ENCODE measurements at regions not wholly inside any gene's neighbourhood (a gene's known extent, or its start where the extent isn't known, plus 50 kb on each side); places are given as distances from the start of the nearest gene placed in this dataset.

DNA sequence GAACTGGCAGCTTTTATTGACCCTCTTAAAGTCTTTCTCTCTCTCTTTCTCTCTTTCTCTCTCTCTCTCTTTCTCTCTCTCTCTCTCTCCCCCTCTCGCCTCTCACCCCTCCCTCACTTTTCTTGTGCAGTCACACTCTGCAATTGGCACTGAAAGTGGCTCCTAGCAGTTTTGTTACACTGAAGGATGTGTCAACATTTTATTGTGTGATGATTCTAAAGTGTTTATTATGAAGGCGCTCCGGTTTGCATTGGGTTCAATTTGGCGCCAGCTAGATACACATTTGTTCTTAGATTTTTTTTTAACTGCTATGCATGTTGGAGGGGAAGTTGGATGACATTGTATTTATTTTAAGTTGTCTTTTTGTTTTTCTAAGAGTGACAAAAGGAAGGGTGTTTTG lies 64.0 kb upstream of the CHRM3 start:
- in situ Hi-C loops (cut with HindIII; ENCODE audit: low pct_unique_long_range_greater_than_20kb, low sequenced_read_pairs) = no loop called here
- DNase-seq (ENCODE audit: low read depth, low spot score) = no peak

DNA sequence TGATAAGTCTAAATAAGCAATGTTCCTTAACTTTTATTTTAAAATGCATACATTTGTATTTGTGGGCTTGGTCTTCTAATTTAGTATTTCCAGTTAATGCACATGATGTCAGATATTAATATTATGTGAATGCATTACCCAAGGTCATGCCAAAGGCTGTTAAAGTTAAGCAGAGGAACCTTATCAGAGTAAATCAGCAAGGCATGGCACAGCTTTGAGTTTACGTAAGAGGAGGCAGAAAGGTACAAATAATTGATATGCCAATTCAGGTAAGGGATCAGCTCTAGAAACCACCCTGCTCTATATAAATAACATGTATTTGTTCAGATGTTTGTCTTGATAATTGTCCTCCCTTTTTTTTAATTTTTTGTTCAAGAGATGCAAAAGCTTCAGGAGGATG lies 64.5 kb upstream of the CHRM3 start:
- in situ Hi-C loops (cut with HindIII; ENCODE audit: low pct_unique_long_range_greater_than_20kb, low sequenced_read_pairs) = no loop called here
- no peak for DNase-seq (ENCODE audit: low read depth, low spot score)

GRCh38 chr1:239317948-239318347 lies 68.4 kb upstream of the CHRM3 start:
- no peak for DNase-seq (ENCODE audit: low read depth, low spot score)
- in situ Hi-C loops (cut with HindIII; ENCODE audit: low pct_unique_long_range_greater_than_20kb, low sequenced_read_pairs) = no loop called here

DNA sequence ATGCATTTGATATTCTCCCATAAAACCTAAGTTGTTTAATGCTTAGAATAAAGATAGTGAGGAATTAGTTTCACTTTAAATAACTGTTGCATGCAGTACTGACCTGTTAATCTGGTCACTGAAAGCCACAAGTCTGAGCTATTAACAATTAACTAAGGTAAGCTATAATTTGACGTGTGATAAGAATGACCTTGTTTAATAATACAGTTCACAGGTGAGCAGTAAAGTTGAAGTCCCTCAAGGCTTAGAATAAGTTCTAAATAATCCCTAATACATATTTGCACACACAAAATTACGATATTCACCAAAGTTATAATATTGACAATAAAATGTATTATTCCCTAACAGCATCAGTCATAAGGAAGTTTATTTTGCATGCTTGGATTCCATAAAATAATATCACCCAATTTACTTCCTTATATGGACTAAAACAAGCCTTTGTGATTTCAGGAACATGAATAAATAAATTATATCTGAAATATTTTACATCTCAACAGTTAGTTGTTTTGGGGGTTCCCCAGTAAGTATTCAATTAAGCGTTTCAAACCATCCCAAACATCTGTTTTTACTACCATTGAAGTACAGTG lies 70.6 kb upstream of the CHRM3 start:
- in situ Hi-C loops (cut with HindIII; ENCODE audit: low pct_unique_long_range_greater_than_20kb, low sequenced_read_pairs) = no loop called here

DNA sequence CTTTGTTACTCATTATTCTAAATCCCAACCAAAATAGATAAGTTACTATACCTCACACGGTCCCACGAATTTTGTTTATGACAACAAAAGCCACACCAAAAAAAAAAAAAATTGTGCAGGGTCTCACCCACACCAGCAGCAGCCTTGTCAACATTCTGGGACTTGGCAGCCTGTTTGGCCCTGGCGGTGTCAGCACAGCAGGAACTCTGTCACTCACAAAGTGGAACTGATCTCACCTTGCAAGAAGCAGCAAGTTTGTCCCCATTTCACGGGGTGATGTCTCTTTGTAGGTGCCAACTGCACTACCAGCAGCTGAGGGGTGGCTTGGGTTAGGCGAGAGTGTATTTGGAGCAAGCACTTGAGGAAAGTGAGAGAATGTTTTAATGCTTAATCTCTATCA lies 75.0 kb upstream of the CHRM3 start:
- in situ Hi-C loops (cut with HindIII; ENCODE audit: low pct_unique_long_range_greater_than_20kb, low sequenced_read_pairs) = no loop called here
- DNase-seq (ENCODE audit: low read depth, low spot score) = no peak

More for the DNA sequence above, 70.6 kb upstream of the CHRM3 start:
- no peak for DNase-seq (ENCODE audit: low read depth, low spot score)

GRCh38 chr1:239308701-239309333 lies 77.6 kb upstream of the CHRM3 start:
- in situ Hi-C loops (cut with HindIII; ENCODE audit: low pct_unique_long_range_greater_than_20kb, low sequenced_read_pairs) = no loop called here
- DNase-seq (ENCODE audit: low read depth, low spot score) = peak; percentile 68

DNA sequence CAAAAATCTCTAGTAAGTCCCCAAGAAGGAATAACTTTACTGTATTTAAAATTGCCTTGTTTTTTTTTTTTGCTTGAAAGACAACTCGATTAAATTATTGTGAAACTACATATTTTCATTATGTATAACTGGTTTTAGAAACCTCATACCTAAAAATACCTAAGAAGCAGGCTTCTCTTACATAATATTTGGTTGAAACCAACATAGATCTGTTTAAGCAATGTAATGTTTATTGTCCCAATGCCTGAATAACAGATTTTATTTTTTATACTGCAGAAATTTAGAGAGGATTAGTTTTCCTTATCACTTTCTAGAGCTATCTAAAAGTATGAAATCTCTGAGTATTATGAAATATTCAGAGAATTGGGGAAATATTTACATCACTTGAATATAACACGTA lies 78.5 kb upstream of the CHRM3 start:
- in situ Hi-C loops (cut with HindIII; ENCODE audit: low pct_unique_long_range_greater_than_20kb, low sequenced_read_pairs) = no loop called here
- no peak for DNase-seq (ENCODE audit: low read depth, low spot score)

DNA sequence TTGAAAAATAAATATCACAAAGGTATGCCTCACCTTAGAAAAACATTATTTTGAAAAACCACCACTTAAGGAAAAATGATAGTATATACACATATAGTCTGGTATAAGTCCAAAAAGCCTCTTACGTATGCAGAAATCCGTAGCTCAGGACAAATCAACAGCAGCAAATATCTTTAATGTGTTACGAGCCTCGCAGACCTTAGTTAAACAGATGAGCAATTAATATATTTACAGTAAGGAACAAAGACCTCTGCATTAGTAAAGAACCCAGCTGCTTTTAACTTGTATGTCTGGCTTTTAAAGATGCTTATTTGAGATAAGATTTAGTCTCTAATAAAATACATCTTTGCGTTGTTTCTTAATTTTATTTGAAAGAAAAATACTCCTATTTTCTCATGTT lies 79.9 kb upstream of the CHRM3 start:
- no peak for DNase-seq (ENCODE audit: low read depth, low spot score)
- in situ Hi-C loops (cut with HindIII; ENCODE audit: low pct_unique_long_range_greater_than_20kb, low sequenced_read_pairs) = no loop called here

DNA sequence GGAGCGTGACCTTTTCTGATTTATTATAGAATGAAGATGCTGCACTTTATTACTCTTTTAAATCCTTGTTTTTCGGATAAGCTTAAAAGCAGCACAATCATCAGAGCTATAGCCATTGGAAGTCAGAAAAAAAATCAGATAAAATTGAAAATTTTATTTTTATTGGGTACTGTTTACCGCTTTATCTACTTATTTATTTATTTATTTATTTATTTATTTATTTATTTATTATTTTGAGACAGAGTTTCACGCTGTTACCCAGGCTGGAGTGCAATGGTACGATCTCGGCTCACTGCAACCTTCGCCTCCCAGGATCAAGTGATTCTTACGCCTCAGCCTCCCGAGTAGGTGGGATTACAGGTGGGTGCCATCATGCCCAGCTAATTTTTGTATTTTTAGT lies 83.1 kb upstream of the CHRM3 start:
- in situ Hi-C loops (cut with HindIII; ENCODE audit: low pct_unique_long_range_greater_than_20kb, low sequenced_read_pairs) = no loop called here
- DNase-seq (ENCODE audit: low read depth, low spot score) = no peak

DNA sequence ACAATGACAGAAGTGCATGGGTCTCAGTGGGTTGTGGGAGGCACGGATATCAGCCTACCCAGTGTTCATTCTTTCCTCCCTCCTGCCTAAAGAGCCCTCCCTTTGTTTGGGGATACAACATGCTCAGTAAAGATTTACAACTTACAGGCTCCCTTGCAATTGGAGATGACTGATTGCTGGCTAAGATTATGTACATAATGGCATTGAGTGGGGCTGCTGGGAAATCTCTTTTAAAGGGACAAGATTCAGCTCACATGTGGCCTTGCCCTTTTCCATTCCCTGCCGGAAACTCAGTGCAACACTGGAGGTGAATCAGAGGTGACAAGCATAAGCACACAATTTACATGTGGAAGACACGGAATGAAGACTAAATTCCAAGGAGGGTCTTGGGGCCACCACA lies 83.7 kb upstream of the CHRM3 start:
- no peak for DNase-seq (ENCODE audit: low read depth, low spot score)
- in situ Hi-C loops (cut with HindIII; ENCODE audit: low pct_unique_long_range_greater_than_20kb, low sequenced_read_pairs) = no loop called here

DNA sequence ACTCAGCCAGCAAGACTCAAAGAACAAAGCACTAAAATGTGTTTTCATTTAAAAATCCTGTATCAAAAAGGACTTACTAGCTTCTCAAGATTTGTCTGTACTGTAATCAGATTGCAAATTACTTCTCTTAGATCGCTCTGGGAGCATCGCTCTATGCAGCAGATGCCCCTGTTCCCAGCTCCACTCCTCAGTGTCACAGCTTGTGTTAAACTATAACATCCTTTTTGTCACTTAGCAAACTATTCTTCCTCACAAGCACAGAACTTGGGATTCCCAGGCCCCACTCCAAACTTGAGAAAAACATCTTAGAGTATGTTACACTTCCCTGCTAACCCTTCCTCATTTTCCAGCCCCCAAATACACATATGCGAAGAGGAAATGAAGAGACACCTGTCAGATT lies 85.1 kb upstream of the CHRM3 start:
- no peak for DNase-seq (ENCODE audit: low read depth, low spot score)
- in situ Hi-C loops (cut with HindIII; ENCODE audit: low pct_unique_long_range_greater_than_20kb, low sequenced_read_pairs) = no loop called here

GRCh38 chr1:239297910-239298309 lies 88.5 kb upstream of the CHRM3 start:
- in situ Hi-C loops (cut with HindIII; ENCODE audit: low pct_unique_long_range_greater_than_20kb, low sequenced_read_pairs) = no loop called here

GRCh38 chr1:239293350-239294110 lies 92.8 kb upstream of the CHRM3 start:
- DNase-seq (ENCODE audit: low read depth, low spot score) = no peak
- in situ Hi-C loops (cut with HindIII; ENCODE audit: low pct_unique_long_range_greater_than_20kb, low sequenced_read_pairs) = no loop called here

More at GRCh38 chr1:239297910-239298309, 88.5 kb upstream of the CHRM3 start:
- no peak for DNase-seq (ENCODE audit: low read depth, low spot score)

DNA sequence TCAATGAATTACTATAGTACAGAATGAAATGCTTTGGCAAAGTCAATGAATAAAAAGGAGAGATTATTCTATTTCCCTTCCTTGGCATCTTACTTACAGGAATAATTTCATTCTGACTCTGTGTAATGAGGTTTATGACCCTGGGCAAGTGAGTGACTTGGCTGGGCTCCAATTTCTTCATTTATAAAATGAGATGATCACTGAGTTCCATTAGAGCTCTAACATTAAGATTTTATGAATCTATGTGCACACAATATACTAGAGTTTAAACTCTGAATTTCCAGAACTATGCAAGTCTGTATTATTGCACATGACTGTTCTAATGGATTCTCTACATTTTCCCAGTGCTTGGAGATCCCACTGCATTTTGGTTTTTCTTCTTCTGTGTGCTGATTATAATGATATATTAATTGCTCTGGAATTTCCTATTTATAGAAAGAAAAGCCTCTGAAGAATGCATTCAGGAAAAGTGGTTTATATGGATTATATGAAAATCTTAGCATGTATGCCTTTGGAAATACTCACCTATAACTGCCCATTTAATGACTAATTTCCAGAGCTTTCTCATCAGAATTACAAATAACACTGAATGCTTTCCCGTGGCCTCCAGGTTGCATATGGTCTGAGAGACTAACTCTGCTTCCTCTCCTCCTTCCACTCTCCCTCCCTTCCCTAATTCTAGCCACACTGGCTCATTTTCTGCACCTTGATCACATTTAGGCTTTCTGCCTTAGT lies 97.4 kb upstream of the CHRM3 start:
- DNase-seq (ENCODE audit: low read depth, low spot score) = no peak
- in situ Hi-C loops (cut with HindIII; ENCODE audit: low pct_unique_long_range_greater_than_20kb, low sequenced_read_pairs) = no loop called here

GRCh38 chr1:239287296-239287695 lies 99.1 kb upstream of the CHRM3 start:
- in situ Hi-C loops (cut with HindIII; ENCODE audit: low pct_unique_long_range_greater_than_20kb, low sequenced_read_pairs) = no loop called here
- DNase-seq (ENCODE audit: low read depth, low spot score) = no peak

DNA sequence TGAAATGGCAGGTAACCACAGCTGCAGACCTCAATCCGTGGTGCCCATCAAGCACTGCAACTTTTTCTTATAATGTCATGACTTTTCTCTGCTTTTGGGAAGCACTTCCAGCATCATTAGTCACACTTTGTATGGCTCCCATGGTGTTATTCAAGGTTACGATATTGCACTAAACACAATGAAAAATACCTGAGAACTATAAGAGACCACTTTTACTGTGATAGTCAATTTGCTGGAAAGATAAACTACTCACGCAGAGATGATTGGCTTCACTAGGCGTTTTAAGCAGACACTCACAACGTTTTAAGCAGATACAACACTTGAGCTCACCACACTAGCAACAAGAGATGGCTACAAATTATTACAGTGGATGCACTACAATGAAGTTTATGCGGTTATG lies 103.2 kb upstream of the CHRM3 start:
- DNase-seq (ENCODE audit: low read depth, low spot score) = no peak
- in situ Hi-C loops (cut with HindIII; ENCODE audit: low pct_unique_long_range_greater_than_20kb, low sequenced_read_pairs) = no loop called here

- no peak for DNase-seq (ENCODE audit: low read depth, low spot score)
- in situ Hi-C loops (cut with HindIII; ENCODE audit: low pct_unique_long_range_greater_than_20kb, low sequenced_read_pairs) = no loop called here
These were observed 104.0 kb upstream of the CHRM3 start for GRCh38 chr1:239282411-239282810.

DNA sequence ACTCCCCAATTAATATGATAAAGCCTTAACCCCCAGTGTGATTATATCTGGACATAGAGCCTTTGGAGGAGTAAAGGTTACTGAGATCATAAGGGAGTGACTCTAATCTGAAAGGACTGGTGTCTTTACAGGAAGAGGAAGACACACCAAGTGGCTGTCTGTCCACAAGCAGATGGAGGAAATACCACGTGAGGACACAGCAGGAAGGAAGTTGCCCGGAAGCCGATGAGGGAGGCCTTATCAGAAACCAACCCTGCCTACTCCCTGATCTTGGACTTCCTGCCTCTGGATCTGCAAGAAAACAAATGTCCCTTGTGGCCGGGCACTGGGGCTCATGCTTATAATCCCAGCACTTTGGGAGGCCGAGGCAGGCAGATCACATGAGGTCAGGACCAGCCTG lies 110.3 kb upstream of the CHRM3 start:
- DNase-seq (ENCODE audit: low read depth, low spot score) = no peak

More for the DNA sequence above, 110.3 kb upstream of the CHRM3 start:
- in situ Hi-C loops (cut with HindIII; ENCODE audit: low pct_unique_long_range_greater_than_20kb, low sequenced_read_pairs) = no loop called here
